Activated T-cell treated with anti-CD3 and anti-CD28 coated beads, Interleukin-2, amount 50 U/mL, for 24 hours (primary cell): ENCODE measurements at regions not wholly inside any gene's neighbourhood (a gene's known extent, or its start where the extent isn't known, plus 50 kb on each side); places are given as distances from the start of the nearest gene placed in this dataset.

Source experiments
- DNase-seq: peaks from one replicate; pipeline ENCODE4 v3.0.0-alpha.2; 2020
- H3K27ac Mint-ChIP-seq: 2 replicates; pipeline ENCODE4 v1.8.0; 2020; ENCODE audit warnings: mild to moderate bottlenecking, mixed read lengths
- H3K27me3 Mint-ChIP-seq: 2 replicates; pipeline ENCODE4 v1.8.0; 2020; ENCODE audit warnings: mixed read lengths
- H3K36me3 Mint-ChIP-seq: 2 replicates; pipeline ENCODE4 v1.8.0; 2020; ENCODE audit warnings: low read depth, mixed read lengths
- H3K4me1 Mint-ChIP-seq: 2 replicates; pipeline ENCODE4 v1.8.0; 2020; ENCODE audit warnings: low read depth, mixed read lengths
- H3K4me3 Mint-ChIP-seq: 2 replicates; pipeline ENCODE4 v1.8.0; 2020; ENCODE audit warnings: mild to moderate bottlenecking, moderate library complexity, mixed read lengths
- H3K9me3 Mint-ChIP-seq: 2 replicates; pipeline ENCODE4 v1.8.0; 2020; ENCODE audit warnings: mixed read lengths

- peaks cover 2% of the 10 kb centered on the region for H3K9me3 Mint-ChIP-seq
- DNase-seq: no peak
- H3K4me1 Mint-ChIP-seq: no peaks in the 10 kb centered on the region
- no peaks in the 10 kb centered on the region for H3K36me3 Mint-ChIP-seq
- H3K27ac Mint-ChIP-seq: no peak overlapping the region
- no peaks in the 10 kb centered on the region for H3K27me3 Mint-ChIP-seq
- H3K4me3 Mint-ChIP-seq: no peak overlapping the region
Observed at GRCh38 chr1:82114887-82115286, 314.2 kb downstream of the ADGRL2 start.

DNA sequence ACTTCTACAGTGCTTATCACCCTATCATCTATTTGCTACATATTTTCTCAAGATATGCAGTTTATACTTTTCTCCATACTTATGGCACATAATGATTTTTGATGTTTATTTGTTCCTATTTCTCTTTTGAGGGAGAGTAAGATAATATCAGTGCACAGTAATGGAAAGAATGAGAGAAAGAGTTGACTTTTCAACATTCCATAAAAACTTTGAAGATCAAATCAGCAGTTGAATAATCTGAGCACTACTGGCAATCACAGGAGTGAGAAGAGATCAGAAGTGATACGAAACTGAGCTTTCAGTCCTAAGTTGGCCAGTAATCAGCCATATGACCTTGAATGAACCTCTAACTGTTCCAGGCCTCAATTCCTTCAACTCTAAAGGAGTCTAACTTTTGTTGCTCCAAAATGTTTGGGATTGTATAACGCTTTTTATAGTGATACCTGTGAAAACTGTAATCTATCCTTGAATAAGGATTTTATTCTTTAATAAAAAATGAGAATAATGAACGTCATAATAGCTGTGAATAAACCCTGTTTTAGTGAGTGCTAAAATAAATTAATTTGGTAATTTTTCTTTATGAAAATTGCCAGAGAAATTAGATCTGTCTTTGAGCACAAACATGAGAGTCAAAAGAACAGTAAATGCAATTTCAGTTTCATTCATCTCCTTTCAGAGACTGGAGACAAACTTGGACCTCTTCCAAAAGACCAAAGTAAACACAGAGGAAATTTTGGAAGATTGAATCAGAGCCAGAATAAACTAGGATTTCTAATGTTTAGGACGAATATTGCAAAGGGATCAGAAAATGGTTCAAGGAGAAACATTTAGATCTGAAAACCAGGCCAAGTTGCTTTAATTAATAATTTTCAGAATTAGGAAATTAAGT, 309.9 kb downstream of the ADGRL2 start:
- H3K27ac Mint-ChIP-seq: no peak overlapping the region
- no peaks in the 10 kb centered on the region for H3K4me1 Mint-ChIP-seq
- H3K36me3 Mint-ChIP-seq: no peaks in the 10 kb centered on the region
- no peak for DNase-seq
- peaks cover 2% of the 10 kb centered on the region for H3K9me3 Mint-ChIP-seq
- H3K4me3 Mint-ChIP-seq: no peak overlapping the region
- H3K27me3 Mint-ChIP-seq: no peaks in the 10 kb centered on the region

GRCh38 chr1:82108843-82109242, 308.1 kb downstream of the ADGRL2 start:
- no peaks in the 10 kb centered on the region for H3K36me3 Mint-ChIP-seq
- H3K9me3 Mint-ChIP-seq: peaks cover 2% of the 10 kb centered on the region
- no peaks in the 10 kb centered on the region for H3K4me1 Mint-ChIP-seq
- no peaks in the 10 kb centered on the region for H3K27me3 Mint-ChIP-seq
- H3K27ac Mint-ChIP-seq: no peak overlapping the region
- no peak for DNase-seq
- no peak overlapping the region for H3K4me3 Mint-ChIP-seq

- DNase-seq: no peak
- Mint-ChIP-seq H3K4me3 (no peak overlapping the region), H3K4me1 (no peaks in the 10 kb centered on the region), H3K9me3 (no peaks in the 10 kb centered on the region), H3K36me3 (no peaks in the 10 kb centered on the region), H3K27ac (no peak overlapping the region), H3K27me3 (no peaks in the 10 kb centered on the region)
Observed at GRCh38 chr1:82106672-82107071, 305.9 kb downstream of the ADGRL2 start.

GRCh38 chr1:82099170-82099569, 298.4 kb downstream of the ADGRL2 start:
- Mint-ChIP-seq H3K27me3 (no peaks in the 10 kb centered on the region), H3K36me3 (no peaks in the 10 kb centered on the region), H3K4me1 (no peaks in the 10 kb centered on the region), H3K27ac (no peak overlapping the region), H3K4me3 (no peak overlapping the region), H3K9me3 (no peaks in the 10 kb centered on the region)
- DNase-seq: no peak

DNA sequence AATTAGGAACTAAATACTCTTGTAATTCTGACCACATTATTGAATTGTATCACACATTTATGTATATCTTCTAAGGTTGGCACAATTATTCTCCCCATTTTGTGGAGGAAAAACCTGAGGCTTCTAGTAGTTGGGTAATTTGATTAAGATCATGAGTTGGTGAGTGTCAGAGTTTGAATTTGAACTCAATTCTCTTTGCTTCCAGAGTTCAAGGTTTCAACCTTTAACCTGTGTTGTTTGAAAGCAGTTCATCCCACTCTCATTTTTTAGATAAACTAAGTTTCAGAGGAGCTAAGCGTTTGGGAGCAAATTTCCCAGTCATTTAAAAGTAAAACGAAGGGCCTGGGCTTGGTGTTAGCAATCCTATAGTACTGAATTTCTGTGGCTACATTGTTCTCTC, 293.4 kb downstream of the ADGRL2 start:
- Mint-ChIP-seq H3K36me3 (no peaks in the 10 kb centered on the region), H3K9me3 (no peaks in the 10 kb centered on the region), H3K4me3 (no peak overlapping the region), H3K27ac (no peak overlapping the region), H3K4me1 (no peaks in the 10 kb centered on the region), H3K27me3 (no peaks in the 10 kb centered on the region)
- DNase-seq: no peak

DNA sequence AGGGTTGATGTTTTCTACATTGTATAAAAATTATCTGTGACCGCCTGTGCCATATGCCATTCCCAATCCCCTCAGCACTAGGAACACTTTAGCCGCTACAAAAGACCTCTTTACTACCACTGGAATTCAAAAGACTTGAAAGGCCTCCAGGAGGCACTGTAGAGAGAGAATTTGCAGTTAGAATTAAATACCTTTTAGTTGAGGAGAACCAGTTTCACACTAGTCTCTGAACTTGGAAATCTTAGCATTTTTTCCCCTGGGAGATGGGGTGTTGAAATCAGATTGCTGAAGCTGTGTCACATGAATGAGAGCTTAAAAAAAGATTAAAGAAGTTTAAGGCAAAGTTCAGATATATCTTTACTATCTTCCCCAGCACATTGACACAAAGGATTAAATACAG, 291.0 kb downstream of the ADGRL2 start:
- H3K4me1 Mint-ChIP-seq: no peaks in the 10 kb centered on the region
- H3K9me3 Mint-ChIP-seq: no peaks in the 10 kb centered on the region
- no peak overlapping the region for H3K4me3 Mint-ChIP-seq

GRCh38 chr1:82091265-82091664, 290.5 kb downstream of the ADGRL2 start:
- Mint-ChIP-seq H3K27me3 (no peaks in the 10 kb centered on the region), H3K4me1 (no peaks in the 10 kb centered on the region), H3K4me3 (no peak overlapping the region), H3K36me3 (no peaks in the 10 kb centered on the region), H3K9me3 (no peaks in the 10 kb centered on the region), H3K27ac (no peak overlapping the region)
- no peak for DNase-seq

More for the DNA sequence above, 291.0 kb downstream of the ADGRL2 start:
- no peak for DNase-seq
- no peaks in the 10 kb centered on the region for H3K36me3 Mint-ChIP-seq
- H3K27ac Mint-ChIP-seq: no peak overlapping the region
- H3K27me3 Mint-ChIP-seq: no peaks in the 10 kb centered on the region

- H3K27me3 Mint-ChIP-seq: no peaks in the 10 kb centered on the region
- no peak for DNase-seq
- H3K4me1 Mint-ChIP-seq: no peaks in the 10 kb centered on the region
- no peaks in the 10 kb centered on the region for H3K36me3 Mint-ChIP-seq
- H3K27ac Mint-ChIP-seq: no peak overlapping the region
- H3K4me3 Mint-ChIP-seq: no peak overlapping the region
- no peaks in the 10 kb centered on the region for H3K9me3 Mint-ChIP-seq
Observed at GRCh38 chr1:82090104-82090503, 289.4 kb downstream of the ADGRL2 start.

DNA sequence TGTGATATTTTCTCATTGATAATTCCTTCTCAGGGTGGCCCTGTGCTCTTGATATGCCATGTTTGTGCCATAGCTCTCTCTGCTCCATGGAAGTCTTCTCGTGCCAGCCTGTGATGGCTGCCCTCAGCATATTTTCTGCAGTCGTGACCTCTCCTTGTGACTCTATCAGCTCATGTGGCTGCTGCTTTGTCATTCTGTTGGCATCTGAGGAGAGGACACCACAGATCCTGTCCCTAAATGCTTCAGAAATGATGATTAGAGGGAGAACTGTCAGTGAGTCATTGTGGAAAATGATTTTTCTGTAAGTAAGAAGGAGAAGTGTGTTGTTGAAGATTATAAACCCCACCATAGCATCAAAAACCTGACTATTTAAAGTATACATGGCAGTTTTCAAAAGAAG, 286.0 kb downstream of the ADGRL2 start:
- DNase-seq: no peak
- no peak overlapping the region for H3K27ac Mint-ChIP-seq
- no peaks in the 10 kb centered on the region for H3K27me3 Mint-ChIP-seq
- H3K4me3 Mint-ChIP-seq: no peak overlapping the region
- no peaks in the 10 kb centered on the region for H3K4me1 Mint-ChIP-seq
- no peaks in the 10 kb centered on the region for H3K36me3 Mint-ChIP-seq
- H3K9me3 Mint-ChIP-seq: no peaks in the 10 kb centered on the region

DNA sequence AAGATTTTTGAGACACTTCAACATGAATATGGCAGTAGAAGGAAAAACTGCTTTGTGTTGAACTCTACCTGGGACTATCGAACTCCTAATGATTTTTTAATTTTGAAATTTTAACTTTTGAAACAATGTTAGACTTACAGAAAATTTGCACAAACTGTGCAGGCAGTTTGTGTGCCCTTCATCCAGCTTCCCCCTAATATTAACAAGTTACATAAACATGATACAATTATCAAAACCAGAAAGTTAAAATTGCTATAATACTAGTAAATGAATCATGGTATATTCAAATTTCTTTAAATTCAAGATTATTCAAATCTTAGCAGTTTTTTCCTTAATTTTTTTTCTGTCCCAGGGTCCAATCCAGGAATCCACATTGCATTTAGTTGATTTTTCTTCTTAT, 278.9 kb downstream of the ADGRL2 start:
- H3K4me3 Mint-ChIP-seq: no peak overlapping the region
- no peaks in the 10 kb centered on the region for H3K4me1 Mint-ChIP-seq
- H3K27me3 Mint-ChIP-seq: no peaks in the 10 kb centered on the region
- no peaks in the 10 kb centered on the region for H3K36me3 Mint-ChIP-seq
- no peak for DNase-seq
- no peak overlapping the region for H3K27ac Mint-ChIP-seq
- H3K9me3 Mint-ChIP-seq: no peaks in the 10 kb centered on the region

- Mint-ChIP-seq H3K4me3 (no peak overlapping the region), H3K27me3 (no peaks in the 10 kb centered on the region), H3K4me1 (no peaks in the 10 kb centered on the region), H3K36me3 (no peaks in the 10 kb centered on the region), H3K9me3 (no peaks in the 10 kb centered on the region), H3K27ac (no peak overlapping the region)
- DNase-seq: no peak
Observed at GRCh38 chr1:82073659-82074058, 272.9 kb downstream of the ADGRL2 start.

DNA sequence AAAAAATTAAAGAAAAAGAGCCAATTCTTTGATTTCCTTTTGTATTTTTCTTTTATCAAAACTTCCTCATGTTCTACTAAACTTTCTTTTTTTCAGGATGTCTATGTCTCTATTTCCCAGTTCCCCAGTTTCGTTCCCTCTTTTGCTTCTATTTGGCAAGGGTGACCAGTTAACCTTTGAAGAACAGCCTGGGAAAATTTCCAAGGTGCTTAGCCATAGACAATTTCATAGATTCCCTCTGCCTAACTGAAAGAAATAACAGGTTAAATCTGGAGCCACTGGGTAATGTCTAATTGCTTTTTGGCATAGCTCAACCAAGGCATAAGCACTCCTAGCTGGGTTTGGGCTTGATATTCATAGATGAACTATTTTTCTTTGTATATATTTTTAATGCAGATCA, 272.3 kb downstream of the ADGRL2 start:
- no peaks in the 10 kb centered on the region for H3K27me3 Mint-ChIP-seq
- no peaks in the 10 kb centered on the region for H3K4me1 Mint-ChIP-seq
- no peak overlapping the region for H3K4me3 Mint-ChIP-seq
- no peak overlapping the region for H3K27ac Mint-ChIP-seq
- no peaks in the 10 kb centered on the region for H3K9me3 Mint-ChIP-seq
- H3K36me3 Mint-ChIP-seq: no peaks in the 10 kb centered on the region
- DNase-seq: no peak

GRCh38 chr1:82065916-82066315, 265.2 kb downstream of the ADGRL2 start:
- H3K9me3 Mint-ChIP-seq: no peaks in the 10 kb centered on the region

DNA sequence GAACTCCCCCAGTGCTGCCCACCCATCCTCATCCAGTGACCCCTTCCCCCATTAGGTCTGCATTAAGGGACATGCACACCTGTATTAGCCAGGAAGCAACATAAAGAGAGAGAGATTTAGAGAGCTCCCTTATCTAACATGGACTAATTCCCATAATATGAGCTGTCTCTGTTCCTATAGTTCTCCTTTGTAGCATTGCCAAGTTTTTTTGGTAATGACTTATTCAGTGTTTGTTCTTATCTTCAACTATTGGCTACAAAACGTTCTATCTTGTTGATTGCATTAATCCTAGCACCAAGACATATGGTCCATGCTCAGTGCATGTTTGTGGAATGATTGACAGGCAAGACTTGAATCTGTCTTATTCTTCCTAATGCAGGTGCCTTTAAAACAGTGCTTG, 264.0 kb downstream of the ADGRL2 start:
- Mint-ChIP-seq H3K27ac (no peak overlapping the region), H3K27me3 (no peaks in the 10 kb centered on the region), H3K4me1 (no peaks in the 10 kb centered on the region), H3K36me3 (no peaks in the 10 kb centered on the region), H3K4me3 (no peak overlapping the region), H3K9me3 (no peaks in the 10 kb centered on the region)
- DNase-seq: no peak

More at GRCh38 chr1:82065916-82066315, 265.2 kb downstream of the ADGRL2 start:
- H3K4me3 Mint-ChIP-seq: no peak overlapping the region
- H3K27me3 Mint-ChIP-seq: no peaks in the 10 kb centered on the region
- no peak for DNase-seq
- H3K36me3 Mint-ChIP-seq: no peaks in the 10 kb centered on the region
- no peak overlapping the region for H3K27ac Mint-ChIP-seq
- H3K4me1 Mint-ChIP-seq: no peaks in the 10 kb centered on the region

GRCh38 chr1:82062206-82062605, 261.5 kb downstream of the ADGRL2 start:
- Mint-ChIP-seq H3K27ac (no peak overlapping the region), H3K27me3 (no peaks in the 10 kb centered on the region), H3K4me1 (no peaks in the 10 kb centered on the region), H3K9me3 (no peaks in the 10 kb centered on the region), H3K36me3 (no peaks in the 10 kb centered on the region), H3K4me3 (no peak overlapping the region)
- DNase-seq: no peak
